Subcutaneous abdominal adipose tissue (tissue), 5 donors: ENCODE measurements at regions not wholly inside any gene's neighbourhood (a gene's known extent, or its start where the extent isn't known, plus 50 kb on each side); places are given as distances from the start of the nearest gene placed in this dataset.

Experiments used
- H3K27ac ChIP-seq: one replicate; pipeline ENCODE4 v1.7.0; 2013; ENCODE audit warnings: low read depth, mild to moderate bottlenecking, inconsistent platforms, low read length, moderate library complexity
- H3K27me3 ChIP-seq, 5 donors: one replicate each; pipeline ENCODE4 v1.7.0; 2013; ENCODE audit warnings: low read length in 5 of 5, inconsistent platforms in 1 of 5; ENCODE audit not compliant: control insufficient read depth in 5 of 5, insufficient read depth in 4 of 5
- H3K36me3 ChIP-seq, 5 donors: one replicate each; pipeline ENCODE4 v1.7.0; 2013; ENCODE audit warnings: low read length in 5 of 5; ENCODE audit not compliant: control insufficient read depth in 5 of 5, insufficient read depth in 5 of 5
- H3K4me1 ChIP-seq, 5 donors: one replicate each; pipeline ENCODE4 v1.7.0; 2013; ENCODE audit warnings: low read length in 5 of 5, mild to moderate bottlenecking in 3 of 5, moderate library complexity in 1 of 5; ENCODE audit not compliant: control insufficient read depth in 5 of 5, insufficient read depth in 5 of 5
- H3K4me3 ChIP-seq, 5 donors: one replicate each; pipeline ENCODE4 v1.7.0; 2013; ENCODE audit warnings: low read length in 5 of 5, low read depth in 1 of 5
- H3K9ac ChIP-seq, 5 donors: one replicate each; pipeline ENCODE4 v1.7.0; 2013; ENCODE audit warnings: low read length in 5 of 5, mild to moderate bottlenecking in 4 of 5, moderate library complexity in 3 of 5
- H3K9me3 ChIP-seq, 5 donors: one replicate each; pipeline ENCODE4 v1.7.0; 2013; ENCODE audit warnings: low read length in 5 of 5; ENCODE audit not compliant: control insufficient read depth in 5 of 5
- donor health status: healthy.
- donor health status: healthy.
- donor health status: healthy.
- donor health status: healthy.
- donor health status: healthy.

DNA sequence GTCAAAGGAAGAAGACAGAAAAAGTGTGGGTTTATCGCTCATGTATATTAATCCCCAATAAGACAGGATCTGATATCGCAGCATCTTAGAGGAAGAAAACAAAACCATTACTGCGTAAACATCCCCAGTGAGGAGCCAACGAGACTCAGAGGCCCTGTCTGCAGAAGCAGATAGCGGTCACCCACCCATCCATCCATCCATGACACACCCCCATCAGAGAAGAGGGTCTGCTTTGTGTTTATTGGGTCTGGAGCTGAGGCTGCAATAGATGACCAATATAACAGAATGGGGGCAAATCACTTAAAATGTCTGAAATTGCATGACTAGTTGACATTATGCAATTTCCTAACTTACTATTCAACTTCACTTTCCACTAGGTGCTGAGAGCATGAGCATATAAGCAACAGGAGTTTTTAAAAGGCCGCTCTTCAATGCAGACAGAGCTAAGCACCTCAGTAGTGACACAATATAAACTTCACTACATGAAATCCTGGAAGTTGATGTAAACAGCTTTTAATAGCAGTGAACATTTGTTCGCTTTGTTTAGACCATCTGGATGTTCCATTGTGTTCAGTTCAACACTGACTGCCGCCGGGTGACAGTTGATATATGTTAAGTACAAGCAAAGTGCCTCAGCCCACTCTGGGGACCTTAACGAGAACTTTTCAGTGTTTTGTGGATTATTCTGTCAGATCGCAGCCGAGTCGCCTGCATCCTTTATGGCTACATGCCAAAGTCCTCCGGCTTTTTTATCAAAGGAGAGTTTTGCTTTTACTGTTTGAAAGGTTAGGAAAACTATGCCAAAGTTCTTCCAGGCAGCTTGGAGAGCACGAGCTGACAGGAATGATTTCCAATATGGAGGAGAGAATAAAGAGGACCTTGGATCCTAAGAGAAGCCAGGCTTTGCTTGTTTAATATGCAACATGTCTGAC is 167.5 kb downstream of the ZNF281 start:
- peaks cover 2 to 37% (median 10%) of the 10 kb centered on the region in 5 donors for H3K4me1 ChIP-seq
- H3K27me3 ChIP-seq = peaks cover 0 to 4% (median under 1%) of the 10 kb centered on the region in 5 donors
- H3K9ac ChIP-seq = peak overlapping the region in 1 of 5 donors; percentile 30
- H3K4me3 ChIP-seq = peak overlapping the region in 2 of 5 donors; percentile 14 to 22
- H3K36me3 ChIP-seq = no peaks in the 10 kb centered on the region
- no peaks in the 10 kb centered on the region for H3K9me3 ChIP-seq
- peak overlapping the region; percentile 78 for H3K27ac ChIP-seq

DNA sequence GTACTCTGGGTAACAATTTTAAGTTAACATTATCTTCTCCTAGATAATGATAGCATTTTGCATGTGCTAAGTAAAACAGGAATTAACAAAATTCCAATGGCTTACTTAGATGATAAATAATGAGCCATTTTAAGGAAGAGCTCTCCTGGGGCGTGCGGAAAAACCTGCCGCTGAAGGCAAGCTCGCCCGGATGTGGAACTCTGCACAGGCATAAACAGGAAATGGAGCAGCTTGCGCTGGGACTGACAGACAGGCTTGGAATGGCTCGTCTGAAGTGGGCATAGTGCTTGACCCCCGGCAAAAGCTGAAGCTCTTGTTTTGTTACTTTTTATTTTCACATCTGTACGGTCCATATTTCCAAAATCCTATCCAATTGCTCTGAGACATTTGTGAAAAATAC is 169.2 kb downstream of the ZNF281 start:
- Histone ChIP-seq H3K27ac (peak overlapping the region; percentile 58), H3K4me3 (no peak overlapping the region), H3K36me3 (no peaks in the 10 kb centered on the region), H3K27me3 (peaks cover 0 to 8% (median 6%) of the 10 kb centered on the region in 5 donors), H3K9me3 (no peaks in the 10 kb centered on the region), H3K4me1 (peaks cover 2 to 37% (median 10%) of the 10 kb centered on the region in 5 donors), H3K9ac (no peak overlapping the region)

- Histone ChIP-seq H3K9me3 (no peaks in the 10 kb centered on the region), H3K27ac (no peak overlapping the region), H3K9ac (no peak overlapping the region), H3K4me3 (no peak overlapping the region), H3K27me3 (peaks cover 0 to 6% (median 5%) of the 10 kb centered on the region in 5 donors), H3K4me1 (peaks cover 2 to 32% (median 10%) of the 10 kb centered on the region in 5 donors), H3K36me3 (no peaks in the 10 kb centered on the region)
Observed at GRCh38 chr1:200238311-200238710, 171.5 kb downstream of the ZNF281 start.

DNA sequence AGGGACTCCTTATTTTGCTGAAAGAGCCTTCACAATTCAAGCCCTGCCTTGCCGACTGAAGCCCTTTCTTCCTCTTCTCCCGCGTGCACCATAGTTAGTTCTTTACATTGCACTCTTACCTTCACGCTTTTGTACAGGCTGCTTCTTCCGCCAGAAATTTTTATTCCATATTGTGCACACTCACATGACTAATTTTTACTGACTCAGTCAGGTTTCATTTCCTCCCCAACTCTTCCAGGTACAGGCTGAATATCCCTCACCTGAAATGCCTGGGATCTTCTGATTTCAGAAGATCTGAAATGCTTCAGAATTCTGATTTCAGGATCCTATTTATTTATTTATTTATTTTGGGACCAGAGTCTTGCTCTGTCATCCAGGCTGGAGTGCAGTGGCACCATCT is 172.8 kb downstream of the ZNF281 start:
- Histone ChIP-seq H3K9ac (no peak overlapping the region), H3K27ac (no peak overlapping the region), H3K9me3 (no peaks in the 10 kb centered on the region), H3K36me3 (no peaks in the 10 kb centered on the region), H3K4me3 (no peak overlapping the region), H3K4me1 (peaks cover 0 to 32% (median 2%) of the 10 kb centered on the region in 5 donors), H3K27me3 (peaks cover 0 to 6% (median 5%) of the 10 kb centered on the region in 5 donors)

DNA sequence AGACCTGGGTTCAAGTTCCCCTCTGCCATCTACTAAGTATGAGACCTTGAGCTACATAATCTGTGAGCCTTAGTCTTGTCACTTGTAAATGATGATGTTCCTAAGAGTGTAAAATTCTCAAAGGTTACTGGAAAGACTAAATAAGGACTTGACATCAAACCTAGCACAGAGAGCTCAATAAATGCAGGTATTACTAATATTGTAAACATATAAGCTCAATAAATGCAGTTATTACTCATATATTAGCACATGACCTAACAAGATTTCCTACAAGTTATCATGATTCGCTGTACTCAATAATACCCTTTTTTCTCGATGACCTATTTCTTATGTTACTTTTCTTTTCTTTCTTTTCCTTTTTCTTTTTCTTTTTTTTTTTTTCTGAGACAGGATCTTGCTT is 174.9 kb downstream of the ZNF281 start:
- H3K9me3 ChIP-seq = no peaks in the 10 kb centered on the region
- H3K27me3 ChIP-seq = peaks cover 0 to 6% (median 5%) of the 10 kb centered on the region in 5 donors
- H3K36me3 ChIP-seq = no peaks in the 10 kb centered on the region
- H3K27ac ChIP-seq = no peak overlapping the region
- no peak overlapping the region for H3K9ac ChIP-seq
- no peak overlapping the region for H3K4me3 ChIP-seq
- H3K4me1 ChIP-seq = peaks cover 0 to 18% (median 0%) of the 10 kb centered on the region in 5 donors

- Histone ChIP-seq H3K9ac (no peak overlapping the region), H3K27me3 (peaks cover 0 to 6% (median 5%) of the 10 kb centered on the region in 5 donors), H3K9me3 (no peaks in the 10 kb centered on the region), H3K36me3 (no peaks in the 10 kb centered on the region), H3K4me3 (peak overlapping the region in 1 of 5 donors; percentile 8), H3K4me1 (peaks cover 0 to 15% (median 0%) of the 10 kb centered on the region in 5 donors), H3K27ac (no peak overlapping the region)
Observed at GRCh38 chr1:200233393-200233792, 176.4 kb downstream of the ZNF281 start.

GRCh38 chr1:200231787-200232231 is 178.0 kb downstream of the ZNF281 start:
- Histone ChIP-seq H3K36me3 (no peaks in the 10 kb centered on the region), H3K9ac (peak overlapping the region in 1 of 5 donors; percentile 11), H3K27ac (peak overlapping the region; percentile 24), H3K9me3 (no peaks in the 10 kb centered on the region), H3K4me3 (no peak overlapping the region), H3K4me1 (peaks cover 0 to 25% (median 0%) of the 10 kb centered on the region in 5 donors), H3K27me3 (peaks cover 0 to 5% (median 3%) of the 10 kb centered on the region in 5 donors)

- H3K36me3 ChIP-seq = no peaks in the 10 kb centered on the region
- no peak overlapping the region for H3K4me3 ChIP-seq
- peaks cover 0 to 3% (median 0%) of the 10 kb centered on the region in 5 donors for H3K27me3 ChIP-seq
- H3K4me1 ChIP-seq = peaks cover 0 to 35% (median 0%) of the 10 kb centered on the region in 5 donors
- H3K9ac ChIP-seq = no peak overlapping the region
- H3K9me3 ChIP-seq = no peaks in the 10 kb centered on the region
- peak overlapping the region; percentile 24 for H3K27ac ChIP-seq
Observed at GRCh38 chr1:200230671-200231070, 179.2 kb downstream of the ZNF281 start.

DNA sequence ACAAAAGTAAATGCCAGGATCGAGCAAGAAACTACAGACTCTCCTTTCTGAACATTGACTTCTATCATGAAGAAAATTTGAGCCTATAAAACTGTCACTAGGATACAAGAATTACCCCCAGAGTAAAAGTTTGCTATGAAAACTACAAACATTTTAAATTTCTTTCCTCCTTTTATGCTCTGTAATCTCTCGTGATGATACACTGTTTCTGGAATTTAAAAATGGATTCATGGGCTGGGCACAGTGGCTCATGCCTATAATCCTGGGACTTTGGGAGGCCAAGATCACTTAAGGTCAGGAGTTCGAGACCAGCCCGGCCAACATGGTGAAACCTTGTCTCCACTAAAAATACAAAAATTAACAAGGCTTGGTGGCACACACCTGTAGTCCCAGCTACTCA is 181.3 kb downstream of the ZNF281 start:
- Histone ChIP-seq H3K9me3 (no peaks in the 10 kb centered on the region), H3K4me1 (peaks cover 0 to 35% (median 0%) of the 10 kb centered on the region in 5 donors), H3K4me3 (no peak overlapping the region), H3K27ac (no peak overlapping the region), H3K27me3 (no peaks in the 10 kb centered on the region), H3K36me3 (no peaks in the 10 kb centered on the region), H3K9ac (no peak overlapping the region)

DNA sequence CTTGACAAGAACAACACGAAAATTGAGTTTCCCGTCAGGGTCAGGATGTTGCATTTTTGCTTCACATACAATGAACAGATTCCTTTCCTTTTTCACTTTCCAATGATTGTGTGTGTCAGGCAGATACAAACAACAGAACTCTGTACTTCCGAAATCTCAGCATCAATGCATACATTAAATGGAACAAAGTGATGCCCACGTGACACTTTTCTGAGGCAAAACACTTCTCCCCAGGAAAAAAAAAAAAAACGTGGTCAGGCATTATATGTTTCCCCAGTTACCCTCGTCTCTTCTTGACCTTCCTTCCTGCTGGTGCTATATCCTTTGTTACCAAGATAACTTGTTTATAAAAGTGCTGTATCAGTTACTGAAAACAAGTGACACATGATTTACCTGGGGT is 181.8 kb downstream of the ZNF281 start:
- no peak overlapping the region for H3K27ac ChIP-seq
- no peaks in the 10 kb centered on the region for H3K27me3 ChIP-seq
- H3K9ac ChIP-seq = no peak overlapping the region
- H3K9me3 ChIP-seq = no peaks in the 10 kb centered on the region
- H3K4me3 ChIP-seq = no peak overlapping the region
- peaks cover 0 to 35% (median 0%) of the 10 kb centered on the region in 5 donors for H3K4me1 ChIP-seq
- H3K36me3 ChIP-seq = no peaks in the 10 kb centered on the region
